PC-3 (cell line): ENCODE measurements at regions not wholly inside any gene's neighbourhood (a gene's known extent, or its start where the extent isn't known, plus 50 kb on each side); places are given as distances from the start of the nearest gene placed in this dataset.

Source experiments
- ATAC-seq: fragments of 200-7000 bp; cut with Tn5 transposase; 2 replicates; pipeline ENCODE4 v1.9.1; 2020; ENCODE audit warnings: mild to moderate bottlenecking, moderate library complexity
- BruUV-seq: library from RNA; stranded (reverse); fragments of 400-500 nt; replicated peaks from 2 replicates; lab custom pipeline; 2021; lab: Mats Ljungman, UMichigan
- CTCF ChIA-PET: fragments of 300-600 bp; sonication (Branson Sonifier 250); formaldehyde crosslinking; loops from one replicate; lab custom pipeline; 2022; ENCODE audit warnings: antibody characterized with exemption; lab: Charles Lee
- POLR2A ChIA-PET: fragments of 300-600 bp; sonication (Branson Sonifier 250); formaldehyde crosslinking; loops from one replicate; lab custom pipeline; 2022; ENCODE audit warnings: antibody characterized with exemption; ENCODE audit not compliant: unreplicated experiment; lab: Charles Lee
- DNase-seq: peaks from one replicate; pipeline ENCODE4 v3.0.0-alpha.2; 2015
- H2AFZ ChIP-seq: fragments of 300-600 bp; sonication (generic); 2 replicates; pipeline ENCODE4 v1.6.0; 2016; ENCODE audit warnings: antibody characterized with exemption, low read length
- H3F3A ChIP-seq: fragments of 300-600 bp; sonication (generic); one replicate; pipeline ENCODE4 v1.6.0; 2017; ENCODE audit warnings: antibody characterized with exemption, low read length, control low read depth, mild to moderate bottlenecking; ENCODE audit not compliant: unreplicated experiment
- H3K27ac ChIP-seq: fragments of 300-600 bp; sonication (generic); 2 replicates; pipeline ENCODE4 v1.5.1; 2016; ENCODE audit warnings: mild to moderate bottlenecking, low read length
- H3K27me3 ChIP-seq: fragments of 300-600 bp; sonication (generic); 2 replicates; pipeline ENCODE4 v1.6.1; 2016; ENCODE audit warnings: low read length, mixed read lengths
- H3K36me3 ChIP-seq: fragments of 300-600 bp; sonication (generic); 2 replicates; pipeline ENCODE4 v1.6.1; 2016; ENCODE audit warnings: low read depth, mixed run types, low read length, mixed read lengths
- H3K4me1 ChIP-seq: fragments of 300-600 bp; sonication (generic); 2 replicates; pipeline ENCODE4 v1.5.1; 2016; ENCODE audit warnings: low read length; ENCODE audit not compliant: insufficient read depth
- H3K4me2 ChIP-seq: fragments of 300-600 bp; sonication (generic); 2 replicates; pipeline ENCODE4 v1.6.0; 2016; ENCODE audit warnings: low read length
- H3K4me3 ChIP-seq: fragments of 300-600 bp; sonication (generic); 2 replicates; pipeline ENCODE4 v1.5.1; 2016; ENCODE audit warnings: mild to moderate bottlenecking, low read length, mixed read lengths
- H3K79me2 ChIP-seq: fragments of 300-600 bp; sonication (generic); 2 replicates; pipeline ENCODE4 v1.6.1; 2017; ENCODE audit warnings: low read length, mixed read lengths
- H3K9ac ChIP-seq: fragments of 300-600 bp; sonication (generic); 2 replicates; pipeline ENCODE4 v1.6.0; 2016; ENCODE audit warnings: mild to moderate bottlenecking, low read length
- H3K9me2 ChIP-seq: fragments of 300-600 bp; sonication (generic); replicated peaks from 2 replicates; pipeline ENCODE4 v1.6.1; 2016; ENCODE audit warnings: mixed run types, low read length, mixed read lengths
- H3K9me3 ChIP-seq: fragments of 300-600 bp; sonication (generic); 2 replicates; pipeline ENCODE4 v1.6.1; 2016; ENCODE audit warnings: low read length, mixed read lengths
- H4K20me1 ChIP-seq: fragments of 300-600 bp; sonication (generic); 2 replicates; pipeline ENCODE4 v1.6.1; 2016; ENCODE audit warnings: low read length, mixed read lengths
- CTCF ChIP-seq: fragments of 300-600 bp; sonication (generic); conservative IDR thresholded peaks from 2 replicates; pipeline ENCODE4 v1.5.1; 2017; ENCODE audit warnings: antibody characterized with exemption, low read depth, mild to moderate bottlenecking, low read length
- EZH2 ChIP-seq: fragments of 300-600 bp; sonication (generic); IDR thresholded peaks from one replicate; pipeline ENCODE4 v1.6.1; 2017; ENCODE audit warnings: antibody characterized with exemption, mild to moderate bottlenecking, low read length; ENCODE audit not compliant: unreplicated experiment
- EZH2phosphoT487 ChIP-seq: fragments of 300-600 bp; sonication (generic); IDR thresholded peaks from 2 replicates; pipeline ENCODE4 v1.6.1; 2018; ENCODE audit warnings: mild to moderate bottlenecking, antibody characterized with exemption, low read length, borderline replicate concordance
- intact Hi-C: fragments of 100-400 bp; cut with micrococcal nuclease; formaldehyde crosslinking; loops from 2 replicates; pipeline ENCODE4 v1.9.0; 2023

- H3K27ac ChIP-seq = no peak overlapping the region
- no peak for ATAC-seq
- H3K79me2 ChIP-seq = no peaks in the 10 kb centered on the region
- TF ChIP-seq CTCF (no peak), EZH2 (no peak), EZH2phosphoT487 (no peak)
- no peak overlapping the region for H3K9ac ChIP-seq
- H3K4me1 ChIP-seq = no peaks in the 10 kb centered on the region; the same call in 1 of the 2 replicates
- H3K4me3 ChIP-seq = no peak overlapping the region
- CTCF ChIA-PET = no interaction called here
- POLR2A ChIA-PET = no interaction called here
- no peaks in the 10 kb centered on the region for H3K9me2 ChIP-seq
- DNase-seq = no peak
- H3K4me2 ChIP-seq = no peak overlapping the region
- no peaks in the 10 kb centered on the region for H3F3A ChIP-seq
- no TSS peak for BruUV-seq
- no peaks in the 10 kb centered on the region for H3K9me3 ChIP-seq
- H4K20me1 ChIP-seq = no peaks in the 10 kb centered on the region
- no peak overlapping the region for H2AFZ ChIP-seq
- H3K36me3 ChIP-seq = no peaks in the 10 kb centered on the region
- no peaks in the 10 kb centered on the region for H3K27me3 ChIP-seq
- intact Hi-C loops = no loop called here
Measured at GRCh38 chr9:88833946-88834345, 157.3 kb upstream of the S1PR3 start.

- no peak overlapping the region for H3K27ac ChIP-seq
- BruUV-seq = no TSS peak
- ChIA-PET POLR2A (no interaction called here), CTCF (no interaction called here)
- H3K4me3 ChIP-seq = no peak overlapping the region
- ATAC-seq = no peak
- no peaks in the 10 kb centered on the region for H3K36me3 ChIP-seq
- no peak overlapping the region for H2AFZ ChIP-seq
- DNase-seq = peak; percentile 22
- H3K4me1 ChIP-seq = no peaks in the 10 kb centered on the region; the same call in 1 of the 2 replicates
- no peak overlapping the region for H3K4me2 ChIP-seq
- intact Hi-C loops = no loop called here
- H3K79me2 ChIP-seq = no peaks in the 10 kb centered on the region
- H3F3A ChIP-seq = no peaks in the 10 kb centered on the region
- no peaks in the 10 kb centered on the region for H4K20me1 ChIP-seq
- TF ChIP-seq EZH2 (no peak), CTCF (no peak), EZH2phosphoT487 (no peak)
- H3K9ac ChIP-seq = no peak overlapping the region
- H3K9me3 ChIP-seq = no peaks in the 10 kb centered on the region
- H3K27me3 ChIP-seq = no peaks in the 10 kb centered on the region
- H3K9me2 ChIP-seq = no peaks in the 10 kb centered on the region
Measured at GRCh38 chr9:88835038-88835466, 156.2 kb upstream of the S1PR3 start.

- Histone ChIP-seq H3K27ac (no peak overlapping the region), H2AFZ (no peak overlapping the region), H3K9me3 (no peaks in the 10 kb centered on the region), H3K9ac (no peak overlapping the region), H3K4me1 (no peaks in the 10 kb centered on the region; the same call in 1 of the 2 replicates), H4K20me1 (no peaks in the 10 kb centered on the region), H3K27me3 (no peaks in the 10 kb centered on the region), H3K4me3 (no peak overlapping the region), H3K4me2 (no peak overlapping the region), H3K36me3 (no peaks in the 10 kb centered on the region), H3K79me2 (no peaks in the 10 kb centered on the region), H3K9me2 (no peaks in the 10 kb centered on the region), H3F3A (no peaks in the 10 kb centered on the region)
- CTCF ChIA-PET = no interaction called here
- intact Hi-C loops = no loop called here
- DNase-seq (no peak), ATAC-seq (no peak)
- POLR2A ChIA-PET = no interaction called here
- no peak for TF ChIP-seq EZH2phosphoT487
- no peak for TF ChIP-seq CTCF
- TF ChIP-seq EZH2 = no peak
- no TSS peak for BruUV-seq
Measured at GRCh38 chr9:88835772-88836171, 155.5 kb upstream of the S1PR3 start.
